GM12864 (cell line): ENCODE measurements at regions not wholly inside any gene's neighbourhood (a gene's known extent, or its start where the extent isn't known, plus 50 kb on each side); places are given as distances from the start of the nearest gene placed in this dataset.

Experiments used
- DNase-seq: peaks from one replicate; pipeline ENCODE4 v3.0.0-alpha.2; 2011; ENCODE audit warnings: low read depth
- H3K4me3 ChIP-seq: 2 replicates; pipeline ENCODE4 v1.5.1; 2011; ENCODE audit warnings: mild to moderate bottlenecking, low read depth, low read length, control low read depth
- CTCF ChIP-seq: IDR thresholded peaks from 2 replicates; pipeline ENCODE4 v1.5.1; 2011; ENCODE audit warnings: low read depth, mild to moderate bottlenecking, moderate library complexity, low read length, control low read depth, inconsistent platforms; ENCODE audit errors: missing control alignments

- DNase-seq, result no peak
- TF ChIP-seq CTCF, result no peak
- H3K4me3 ChIP-seq, result no peak overlapping the region
Observed at GRCh38 chr2:15845294-15845693, 95.1 kb upstream of the MYCN start.

- no peak for TF ChIP-seq CTCF
- DNase-seq, result no peak
- no peak overlapping the region for H3K4me3 ChIP-seq
Observed at GRCh38 chr2:15845737-15846405, 94.5 kb upstream of the MYCN start.

DNA sequence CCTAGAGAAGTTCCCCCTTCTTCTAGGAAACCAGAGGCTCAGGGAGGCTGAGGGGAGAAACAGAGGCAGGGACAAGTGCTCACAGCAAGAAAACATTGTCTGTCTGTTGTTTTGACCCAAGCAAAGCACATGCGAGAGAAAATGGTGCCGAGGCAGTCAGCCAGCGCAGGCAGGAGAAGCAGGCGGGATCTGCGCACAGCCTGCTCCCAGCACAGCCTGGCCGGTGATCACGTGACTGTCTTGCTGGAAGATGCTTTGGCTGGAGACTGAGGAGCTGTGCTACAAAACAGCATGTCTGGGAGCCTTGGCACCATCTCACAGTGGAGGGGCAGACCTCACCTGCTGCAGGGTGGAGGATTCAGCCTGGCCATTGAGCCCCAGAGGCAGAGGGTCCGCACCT, 93.7 kb upstream of the MYCN start:
- TF ChIP-seq CTCF, result no peak
- no peak overlapping the region for H3K4me3 ChIP-seq
- no peak for DNase-seq

GRCh38 chr2:15850534-15850933, 89.8 kb upstream of the MYCN start:
- TF ChIP-seq CTCF, result no peak
- DNase-seq, result no peak
- no peak overlapping the region for H3K4me3 ChIP-seq

DNA sequence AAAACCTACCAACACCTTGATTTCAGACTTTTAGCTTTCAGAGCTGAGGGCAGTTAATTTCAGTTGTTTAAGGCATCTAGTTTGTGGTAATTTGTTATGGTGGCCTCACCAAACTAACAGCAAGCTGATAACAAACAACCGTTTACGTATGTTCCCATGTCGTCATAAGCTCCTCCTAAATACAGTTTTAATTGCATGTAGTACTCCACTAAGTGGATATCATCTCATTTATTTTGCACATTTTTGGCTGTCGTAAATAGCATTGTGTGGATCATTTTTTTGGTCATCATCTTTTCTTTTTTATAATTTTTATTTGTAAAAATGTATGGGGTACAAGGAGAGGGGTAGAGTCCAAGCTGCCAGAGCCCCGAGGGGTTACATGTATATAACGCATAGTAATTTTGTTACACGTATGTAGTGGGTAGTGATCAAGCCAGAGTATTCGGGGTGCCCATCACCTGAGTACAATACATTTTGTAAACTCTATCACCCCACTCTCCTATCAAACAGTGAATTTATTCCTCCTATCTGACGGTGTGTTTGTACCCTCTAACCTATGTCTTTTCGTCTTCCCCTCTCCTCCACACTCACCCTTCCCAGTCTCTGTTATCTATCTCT, 89.2 kb upstream of the MYCN start:
- TF ChIP-seq CTCF, result no peak

GRCh38 chr2:15852811-15853210, 87.5 kb upstream of the MYCN start:
- TF ChIP-seq CTCF, result no peak
- DNase-seq, result no peak
- H3K4me3 ChIP-seq, result no peak overlapping the region

More for the DNA sequence above, 89.2 kb upstream of the MYCN start:
- no peak overlapping the region for H3K4me3 ChIP-seq
- DNase-seq, result no peak

DNA sequence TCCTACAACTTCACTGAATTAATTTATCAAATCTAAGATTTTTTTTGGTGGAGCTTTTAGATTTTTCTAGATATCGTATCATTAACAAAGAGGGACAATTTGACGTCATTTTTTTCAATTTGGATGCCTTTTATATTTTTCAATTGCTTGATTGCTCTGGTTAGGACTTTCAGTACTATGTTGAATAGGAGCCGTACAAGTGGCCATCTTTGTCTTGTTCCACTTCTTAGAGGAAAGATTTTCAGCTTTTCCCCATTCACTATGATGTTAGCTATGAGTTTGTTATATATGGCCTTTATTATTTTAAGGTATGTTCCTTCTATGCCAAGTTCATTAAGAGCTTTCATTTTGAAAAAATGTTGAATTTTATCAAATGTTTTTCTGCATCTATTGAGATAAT, 86.4 kb upstream of the MYCN start:
- no peak overlapping the region for H3K4me3 ChIP-seq
- DNase-seq, result no peak
- no peak for TF ChIP-seq CTCF
